AML-193 (cell line): ENCODE measurements at regions not wholly inside any gene's neighbourhood (a gene's known extent, or its start where the extent isn't known, plus 50 kb on each side); places are given as distances from the start of the nearest gene placed in this dataset.

ENCODE experiments used
- DNase-seq, 2 experiments: peaks; one replicate each; lab custom pipeline; 2025; lab: John Stamatoyannopoulos, UW

- no peak for DNase-seq
These were observed 925.1 kb downstream of the PCDH7 start for GRCh38 chr4:31645236-31645635.

GRCh38 chr4:31647786-31648185 lies 927.6 kb downstream of the PCDH7 start:
- DNase-seq, result no peak

GRCh38 chr4:31649878-31650277 lies 929.7 kb downstream of the PCDH7 start:
- no peak for DNase-seq

- DNase-seq, result no peak
These were observed 931.4 kb downstream of the PCDH7 start for GRCh38 chr4:31651541-31651940.

GRCh38 chr4:31655328-31655727 lies 935.2 kb downstream of the PCDH7 start:
- DNase-seq, result no peak

GRCh38 chr4:31657859-31658570 lies 937.8 kb downstream of the PCDH7 start:
- DNase-seq, result no peak

GRCh38 chr4:31660916-31661315 lies 940.7 kb downstream of the PCDH7 start:
- DNase-seq, result no peak

- no peak for DNase-seq
These were observed 942.8 kb downstream of the PCDH7 start for GRCh38 chr4:31662951-31663350.

GRCh38 chr4:31667686-31668085 lies 947.5 kb downstream of the PCDH7 start:
- DNase-seq, result no peak

GRCh38 chr4:31674313-31674947 lies 954.3 kb downstream of the PCDH7 start:
- DNase-seq, result peak in 1 of 2 experiments; percentile 23

GRCh38 chr4:31678356-31678755 lies 958.2 kb downstream of the PCDH7 start:
- DNase-seq, result no peak

GRCh38 chr4:31682796-31683195 lies 962.6 kb downstream of the PCDH7 start:
- no peak for DNase-seq

GRCh38 chr4:31687717-31688342 lies 967.7 kb downstream of the PCDH7 start:
- no peak for DNase-seq

GRCh38 chr4:31692399-31692940 lies 972.3 kb downstream of the PCDH7 start:
- DNase-seq, result no peak

- DNase-seq, result no peak
These were observed 981.1 kb downstream of the PCDH7 start for GRCh38 chr4:31701256-31701655.

- DNase-seq, result no peak
These were observed 982.2 kb downstream of the PCDH7 start for GRCh38 chr4:31702326-31702725.

- DNase-seq, result no peak
These were observed 994.1 kb downstream of the PCDH7 start for GRCh38 chr4:31714238-31714637.

- no peak for DNase-seq
These were observed 995.1 kb downstream of the PCDH7 start for GRCh38 chr4:31715302-31715701.

- no peak for DNase-seq
These were observed 1006.9 kb downstream of the PCDH7 start for GRCh38 chr4:31727030-31727429.

GRCh38 chr4:31735004-31735403 lies 1014.8 kb downstream of the PCDH7 start:
- no peak for DNase-seq

GRCh38 chr4:31737419-31737818 lies 1017.2 kb downstream of the PCDH7 start:
- peak; percentile 92 to 95 for DNase-seq

GRCh38 chr4:31741326-31741725 lies 1021.2 kb downstream of the PCDH7 start:
- DNase-seq, result no peak

GRCh38 chr4:31748382-31748781 lies 1028.2 kb downstream of the PCDH7 start:
- DNase-seq, result no peak
